GM18951 (cell line): ENCODE measurements at regions not wholly inside any gene's neighbourhood (a gene's known extent, or its start where the extent isn't known, plus 50 kb on each side); places are given as distances from the start of the nearest gene placed in this dataset.
"Not testable (repeated sequence)": the region's sequence is repeated elsewhere in the genome, so short reads cannot be mapped to it uniquely, and the experiment has no call there.

ENCODE experiments used
- POLR2A ChIP-seq: IDR thresholded peaks from 4 replicates; pipeline ENCODE4 v1.6.1; 2011; ENCODE audit warnings: mild to moderate bottlenecking; ENCODE audit not compliant: insufficient read length, insufficient read depth; ENCODE audit errors: extremely low read depth
- in situ Hi-C: fragments of 300-500 bp; cut with MboI; formaldehyde crosslinking; loops from one replicate; pipeline ENCODE4 v1.12.0; 2022; ENCODE audit warnings: low sequenced_read_pairs, mixed read lengths, inconsistent platforms; ENCODE audit not compliant: unreplicated experiment

DNA sequence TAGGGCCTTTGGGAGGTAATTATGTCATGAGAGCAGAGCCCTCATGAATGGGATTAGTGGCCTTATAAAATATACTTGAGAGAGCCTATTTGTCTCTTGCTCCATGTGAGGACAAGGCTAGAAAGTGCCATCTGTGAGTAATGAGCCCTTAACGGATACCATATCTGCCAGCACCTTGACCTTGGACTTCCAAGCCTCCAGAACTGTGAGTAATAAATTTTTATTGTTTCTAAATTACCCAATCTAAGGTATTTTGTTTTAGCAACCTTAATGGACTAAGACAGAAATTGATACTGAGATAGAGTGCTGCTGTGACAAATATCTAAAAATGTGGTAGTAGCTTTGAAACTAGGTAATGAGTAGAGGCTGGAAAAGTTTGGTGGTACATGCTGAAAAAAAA is 285.0 kb upstream of the DIPK2B start:
- in situ Hi-C loops = no loop called here
- no peak for TF ChIP-seq POLR2A

DNA sequence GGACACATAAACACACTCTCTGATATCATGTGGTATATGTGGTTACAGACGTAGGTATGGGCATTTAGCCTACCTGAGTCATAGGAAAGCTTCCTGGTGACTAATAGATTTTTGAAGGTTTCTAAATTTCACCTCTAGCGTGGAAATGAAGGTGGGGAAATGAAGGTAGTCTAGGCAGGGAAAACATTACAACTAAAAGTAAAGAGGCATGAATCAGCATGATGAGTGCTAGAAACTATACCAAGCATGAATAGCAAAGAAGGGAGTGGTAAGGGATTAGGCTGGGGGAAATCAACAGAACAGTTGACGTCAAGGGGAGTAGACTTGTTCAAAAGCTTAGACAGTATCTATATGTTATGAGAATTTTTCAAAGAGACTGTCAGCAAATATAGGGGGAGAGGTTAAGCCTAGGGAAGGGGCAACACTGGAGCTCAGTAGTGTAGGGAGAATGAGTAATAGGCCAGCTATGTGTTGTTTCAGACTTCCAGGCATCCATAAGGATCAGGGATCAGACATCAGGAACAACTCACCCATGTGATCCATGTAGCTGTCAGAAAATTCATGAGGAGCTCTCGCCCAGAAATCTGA is 279.3 kb upstream of the DIPK2B start:
- no peak for TF ChIP-seq POLR2A
- in situ Hi-C loops = no loop called here

DNA sequence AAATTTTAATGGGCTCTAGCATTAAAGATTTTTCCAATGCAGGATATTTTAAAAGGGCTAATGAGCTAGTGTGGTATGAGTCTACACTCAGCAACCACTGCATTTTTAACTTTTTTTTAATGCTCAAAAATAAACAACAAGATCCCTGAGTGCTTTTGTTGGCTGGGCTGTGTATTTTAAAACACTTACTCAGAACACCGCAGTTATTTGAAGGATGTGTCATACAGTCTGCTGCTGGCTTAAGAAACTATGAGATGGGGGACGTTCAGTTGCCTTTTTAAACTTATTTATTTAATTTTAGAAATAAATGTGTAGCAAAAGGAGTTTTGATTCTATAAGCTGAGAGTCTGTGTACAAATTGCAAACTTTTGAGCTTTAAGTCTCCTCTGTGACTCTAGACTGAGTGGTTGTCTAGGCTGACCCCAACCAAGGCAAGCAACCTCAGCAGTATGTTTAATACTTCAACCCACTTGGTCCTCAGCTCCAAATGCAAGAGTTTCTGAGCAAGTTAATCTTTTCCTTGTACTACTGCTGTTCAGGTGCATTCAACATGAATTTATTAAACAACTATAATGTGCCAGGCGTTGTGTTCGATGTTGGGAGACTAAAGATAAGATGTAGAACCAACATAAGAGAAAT is 278.6 kb upstream of the DIPK2B start:
- in situ Hi-C loops = no loop called here
- no peak for TF ChIP-seq POLR2A

DNA sequence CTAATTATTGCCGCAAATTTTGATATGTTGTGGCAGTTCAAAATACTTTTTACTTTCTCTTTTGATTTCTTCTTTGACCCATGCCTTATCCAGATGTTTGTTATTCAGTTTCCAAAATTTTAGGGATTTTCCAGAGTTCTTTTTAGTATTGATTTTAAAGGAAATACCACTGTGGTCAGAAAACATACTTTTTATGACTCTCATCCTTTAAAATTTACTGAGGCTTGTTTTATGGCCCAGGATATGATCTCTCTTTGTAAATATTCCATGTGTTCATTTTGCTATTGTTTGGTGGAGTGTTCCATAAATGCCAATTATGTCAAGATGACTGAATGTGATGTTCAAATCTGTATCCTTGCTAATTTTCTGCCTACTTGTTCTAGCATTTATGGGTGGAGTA is 272.3 kb upstream of the DIPK2B start:
- in situ Hi-C loops = no loop called here
- TF ChIP-seq POLR2A = no peak

DNA sequence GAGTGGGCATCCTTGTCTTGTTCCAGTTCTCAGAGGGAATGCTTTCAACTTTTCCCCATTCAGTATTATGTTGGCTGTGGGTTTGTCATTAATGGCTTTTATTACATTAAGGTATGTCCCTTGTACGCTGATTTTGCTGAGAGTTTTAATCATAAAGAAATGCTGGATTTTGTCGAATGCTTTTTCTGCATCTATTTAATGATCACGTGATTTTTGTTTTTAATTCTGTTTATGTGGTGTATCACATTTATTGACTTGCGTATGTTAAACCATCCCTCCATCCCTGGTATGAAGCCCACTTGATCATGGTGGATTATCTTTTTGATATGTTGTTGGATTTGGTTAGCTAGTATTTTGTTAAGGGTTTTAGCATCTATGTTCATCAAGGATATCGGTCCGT is 266.9 kb upstream of the DIPK2B start:
- in situ Hi-C loops = not testable (repeated sequence)

DNA sequence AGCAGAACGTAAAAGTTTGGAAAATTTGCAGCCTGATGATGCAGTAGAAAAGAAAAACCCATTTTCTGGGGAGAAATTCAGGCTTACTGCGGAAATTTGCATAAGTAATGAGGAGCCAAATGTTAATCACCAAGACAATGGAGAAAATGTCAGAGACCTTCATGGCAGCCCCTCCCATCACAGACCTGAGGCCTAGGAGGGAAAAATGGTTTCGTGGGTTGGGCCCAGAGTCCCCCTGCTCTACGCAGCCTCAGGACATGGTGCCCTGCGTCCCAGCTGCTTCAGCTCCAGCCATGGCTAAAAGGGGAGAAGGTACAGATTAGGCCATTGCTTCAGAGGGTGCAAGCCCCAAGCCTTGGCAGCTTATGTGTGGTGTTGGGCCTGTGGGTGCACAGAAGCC is 255.1 kb upstream of the DIPK2B start:
- in situ Hi-C loops = not testable (repeated sequence)

DNA sequence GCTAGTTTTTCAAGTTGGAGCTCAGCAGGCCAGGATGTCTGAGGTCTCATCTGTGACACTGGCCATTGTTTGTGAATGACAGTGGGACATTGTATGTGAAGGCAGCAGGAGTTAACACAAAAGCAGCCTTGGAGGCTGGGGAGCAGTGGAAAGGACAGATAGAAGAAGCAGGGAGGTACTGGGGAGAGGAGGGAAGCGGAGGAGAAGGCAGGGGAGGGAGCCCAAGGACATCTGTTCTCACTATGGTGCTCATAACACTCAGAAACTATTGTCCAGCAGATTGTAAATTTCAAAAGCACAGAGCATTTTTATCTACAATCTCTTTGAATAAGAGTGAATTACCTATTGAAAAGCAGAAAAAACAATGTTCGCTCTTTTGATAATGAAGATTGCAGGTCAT is 253.6 kb upstream of the DIPK2B start:
- TF ChIP-seq POLR2A = no peak
- in situ Hi-C loops = no loop called here

DNA sequence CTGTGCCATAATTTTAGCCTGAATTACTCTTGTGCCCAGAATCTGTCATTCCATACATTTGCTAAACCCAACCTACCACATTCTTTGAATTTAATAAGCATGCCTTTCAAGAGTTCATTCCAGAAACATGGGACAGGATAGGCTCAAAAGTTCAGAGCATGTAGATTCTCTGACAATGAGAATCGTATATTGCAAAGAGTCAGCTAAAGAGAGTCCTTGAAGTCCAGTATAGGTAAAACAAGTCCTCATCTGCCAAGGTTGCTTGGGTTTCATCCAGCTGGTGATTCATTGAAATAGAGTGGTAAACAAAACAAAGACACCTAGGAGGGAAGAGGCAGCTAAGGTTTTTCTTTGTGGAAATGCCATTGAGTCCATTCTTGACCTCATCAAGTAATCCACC is 249.3 kb upstream of the DIPK2B start:
- in situ Hi-C loops = no loop called here
- no peak for TF ChIP-seq POLR2A

DNA sequence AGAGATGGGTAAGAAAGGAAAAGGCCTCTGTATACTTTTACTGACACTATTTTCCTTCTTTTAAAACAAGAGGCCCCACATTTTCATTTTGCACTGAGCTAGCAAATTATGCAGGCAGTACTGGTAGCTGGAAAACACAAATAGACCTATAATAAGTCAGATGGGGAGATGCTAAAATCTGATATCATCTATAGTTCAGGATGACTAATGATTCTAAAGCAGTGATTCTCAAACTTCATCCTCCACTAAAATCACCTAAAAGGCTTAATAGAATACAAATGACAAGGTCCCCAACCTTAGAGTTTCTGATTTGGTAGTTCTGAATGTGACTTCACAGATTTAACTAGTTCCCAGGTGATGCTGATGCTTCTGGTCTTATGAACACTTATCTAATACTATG is 247.3 kb upstream of the DIPK2B start:
- TF ChIP-seq POLR2A = no peak
- in situ Hi-C loops = no loop called here

DNA sequence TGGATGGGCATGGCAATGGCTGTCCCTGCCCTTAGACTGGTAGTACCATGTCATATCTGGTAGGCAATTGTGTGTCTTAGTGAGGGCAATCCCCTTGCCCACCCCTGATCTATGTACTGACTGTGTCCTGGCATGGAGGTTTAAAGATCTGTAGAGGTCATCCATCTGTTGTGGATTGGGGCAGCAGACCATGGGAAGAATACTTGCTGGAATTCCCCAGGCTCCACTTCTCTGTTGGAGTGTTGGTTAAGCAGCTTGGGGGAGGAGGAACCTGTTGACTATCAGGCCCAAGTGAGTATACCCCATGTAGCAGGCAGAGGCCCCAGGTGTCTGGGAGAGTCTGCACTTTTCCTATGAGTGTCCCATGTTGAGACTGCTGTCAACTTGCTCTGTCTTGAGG is 246.7 kb upstream of the DIPK2B start:
- no peak for TF ChIP-seq POLR2A
- in situ Hi-C loops = no loop called here

DNA sequence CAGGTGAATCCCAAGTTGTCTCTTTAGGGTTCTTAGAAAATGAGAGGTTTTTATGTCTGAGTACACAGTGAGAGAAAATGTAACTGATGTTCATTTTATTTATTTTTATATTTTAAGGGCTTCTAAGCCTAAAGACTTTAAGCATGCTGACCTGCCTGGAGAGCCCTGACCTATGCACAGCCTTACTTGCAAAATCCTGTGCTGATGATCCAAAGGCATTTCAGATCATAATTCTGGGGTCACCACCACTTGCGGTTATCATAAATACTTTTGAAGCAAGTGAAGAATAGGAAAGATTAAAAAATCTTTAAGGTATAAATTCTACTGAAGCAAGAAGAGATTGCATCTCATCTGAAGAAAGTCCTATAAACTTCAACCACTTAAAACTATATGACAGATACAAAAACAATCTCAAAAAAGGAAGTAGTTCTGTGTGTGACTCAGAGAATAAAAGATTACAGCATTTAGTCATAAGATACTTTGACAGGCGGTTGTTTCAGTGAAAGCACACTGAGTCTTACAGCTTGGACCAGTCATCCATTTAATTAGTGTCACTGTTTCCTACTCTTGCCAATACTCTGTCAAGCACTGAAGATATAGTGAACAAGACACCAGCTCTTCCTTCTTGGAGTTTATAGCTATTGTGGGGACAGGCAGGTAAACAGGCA is 245.2 kb upstream of the DIPK2B start:
- no peak for TF ChIP-seq POLR2A
- in situ Hi-C loops = no loop called here

DNA sequence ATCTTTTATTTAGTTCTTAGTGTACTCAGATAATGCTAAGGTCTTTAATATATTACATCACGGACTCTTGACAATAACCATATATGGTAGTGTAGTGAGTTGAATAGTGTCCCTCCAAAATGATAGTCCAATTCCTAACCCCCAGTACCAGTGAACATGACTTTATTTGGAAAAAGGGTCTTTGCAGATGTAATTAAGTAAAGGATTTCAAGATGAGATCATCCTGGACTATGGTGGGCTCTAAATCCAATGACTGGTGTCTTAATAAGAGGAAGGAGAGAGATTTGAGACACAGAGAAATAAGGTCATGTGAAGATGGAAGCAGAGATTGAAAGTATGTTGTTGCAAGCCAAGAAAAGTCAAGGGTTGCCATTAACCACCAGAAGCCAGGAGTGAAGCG is 236.5 kb upstream of the DIPK2B start:
- in situ Hi-C loops = no loop called here
- TF ChIP-seq POLR2A = no peak

DNA sequence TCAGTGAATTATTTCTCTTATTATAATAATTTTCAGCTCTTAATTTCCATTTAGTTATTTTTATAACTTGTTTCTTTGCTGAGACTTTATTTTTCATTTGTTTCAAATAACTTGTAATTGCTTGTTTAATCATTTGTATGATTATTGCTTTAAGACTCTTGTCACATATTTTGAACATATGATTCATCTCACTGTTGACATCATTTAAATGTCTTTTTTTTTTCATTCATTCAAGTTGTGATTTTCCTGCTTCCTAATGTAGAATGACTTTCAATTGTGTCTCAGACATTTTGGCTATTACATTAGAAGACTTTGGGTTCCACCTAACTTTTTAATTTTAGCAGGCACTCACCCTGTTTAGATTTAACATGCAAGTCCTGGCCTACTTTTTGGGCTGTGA is 234.8 kb upstream of the DIPK2B start:
- no peak for TF ChIP-seq POLR2A
- in situ Hi-C loops = no loop called here

DNA sequence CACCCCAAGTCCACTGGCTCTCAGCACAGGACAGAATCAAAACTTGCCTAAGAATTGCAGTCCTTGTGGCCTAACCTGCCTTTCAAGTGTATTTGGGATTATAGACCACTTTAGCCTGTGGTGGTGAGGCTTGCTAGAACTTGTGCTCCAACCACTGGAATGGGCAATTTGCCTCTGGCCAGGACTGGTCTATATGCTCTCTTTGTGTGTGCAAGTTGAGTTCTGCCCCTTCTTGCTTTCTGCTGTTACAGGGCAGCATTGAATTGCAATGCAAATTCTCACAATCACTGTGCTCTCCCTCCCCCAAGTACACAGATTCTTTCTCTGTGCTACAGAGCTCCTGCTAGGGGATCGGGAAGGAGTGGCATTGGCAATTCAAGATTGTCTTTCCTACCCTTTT is 233.6 kb upstream of the DIPK2B start:
- TF ChIP-seq POLR2A = no peak
- in situ Hi-C loops = no loop called here
